Osteoblast (primary cell): ENCODE measurements at regions not wholly inside any gene's neighbourhood (a gene's known extent, or its start where the extent isn't known, plus 50 kb on each side); places are given as distances from the start of the nearest gene placed in this dataset.

Experiments used
- DNase-seq: peaks from one replicate; pipeline ENCODE4 v3.0.0; 2011; ENCODE audit warnings: low spot score, mixed read lengths; ENCODE audit not compliant: insufficient read length; ENCODE audit errors: missing footprints
- H2AFZ ChIP-seq: 2 replicates; pipeline ENCODE4 v1.6.0; 2011; ENCODE audit warnings: mild to moderate bottlenecking, low read length
- H3K27ac ChIP-seq: 2 replicates; pipeline ENCODE4 v1.5.1; 2011; ENCODE audit warnings: mild to moderate bottlenecking, low read depth, low read length, moderate library complexity
- H3K27me3 ChIP-seq: 2 replicates; pipeline ENCODE4 v1.6.0; 2012; ENCODE audit warnings: mild to moderate bottlenecking, control low read depth, inconsistent platforms, low read length, moderate library complexity; ENCODE audit not compliant: insufficient read depth
- H3K36me3 ChIP-seq: 2 replicates; pipeline ENCODE4 v1.5.1; 2011; ENCODE audit warnings: mild to moderate bottlenecking, low read length, control low read depth, moderate library complexity; ENCODE audit not compliant: insufficient read depth
- H3K4me1 ChIP-seq: 2 replicates; pipeline ENCODE4 v1.5.1; 2011; ENCODE audit warnings: mild to moderate bottlenecking, low read length, control low read depth, moderate library complexity; ENCODE audit not compliant: insufficient read depth
- H3K4me2 ChIP-seq: 2 replicates; pipeline ENCODE4 v1.6.0; 2011; ENCODE audit warnings: mild to moderate bottlenecking, low read length; ENCODE audit not compliant: insufficient read depth
- H3K4me3 ChIP-seq: fragments of 200-600 bp; sonication (generic); 3 replicates; pipeline ENCODE4 v1.5.1; 2012; ENCODE audit warnings: mild to moderate bottlenecking, low read length, inconsistent platforms; ENCODE audit not compliant: insufficient read depth
- H3K79me2 ChIP-seq: 2 replicates; pipeline ENCODE4 v1.6.0; 2012; ENCODE audit warnings: mild to moderate bottlenecking, low read length, control low read depth, inconsistent platforms; ENCODE audit not compliant: insufficient read depth
- H3K9me3 ChIP-seq: 2 replicates; pipeline ENCODE4 v1.5.1; 2011; ENCODE audit warnings: low read depth, low read length, control low read depth
- H4K20me1 ChIP-seq: 2 replicates; pipeline ENCODE4 v1.6.0; 2012; ENCODE audit warnings: mild to moderate bottlenecking, low read length, control low read depth; ENCODE audit not compliant: insufficient read depth
- CTCF ChIP-seq: IDR thresholded peaks from 2 replicates; pipeline ENCODE4 v1.5.1; 2011; ENCODE audit warnings: mild to moderate bottlenecking, low read depth, low read length, moderate library complexity; ENCODE audit errors: extremely low read depth

- Histone ChIP-seq H2AFZ (no peak overlapping the region), H3K27me3 (no peaks in the 10 kb centered on the region), H3K9me3 (no peaks in the 10 kb centered on the region), H3K79me2 (no peaks in the 10 kb centered on the region), H3K4me1 (no peaks in the 10 kb centered on the region), H3K27ac (no peak overlapping the region), H4K20me1 (no peaks in the 10 kb centered on the region), H3K4me3 (no peak overlapping the region), H3K36me3 (no peaks in the 10 kb centered on the region), H3K4me2 (no peak overlapping the region)
- no peak for DNase-seq
- no peak for TF ChIP-seq CTCF
Observed at GRCh38 chr2:14827226-14828023, 194.9 kb downstream of the LRATD1 start.

- Histone ChIP-seq H4K20me1 (no peaks in the 10 kb centered on the region), H3K27me3 (no peaks in the 10 kb centered on the region), H3K4me2 (no peak overlapping the region), H3K79me2 (no peaks in the 10 kb centered on the region), H3K36me3 (no peaks in the 10 kb centered on the region), H3K27ac (no peak overlapping the region), H3K4me3 (no peak overlapping the region), H3K9me3 (no peaks in the 10 kb centered on the region), H2AFZ (no peak overlapping the region), H3K4me1 (no peaks in the 10 kb centered on the region)
- no peak for DNase-seq
- no peak for TF ChIP-seq CTCF
Observed at GRCh38 chr2:14828223-14828622, 195.7 kb downstream of the LRATD1 start.

GRCh38 chr2:14828968-14829367, 196.5 kb downstream of the LRATD1 start:
- Histone ChIP-seq H3K27me3 (no peaks in the 10 kb centered on the region), H3K27ac (no peak overlapping the region), H3K4me2 (no peak overlapping the region), H3K36me3 (no peaks in the 10 kb centered on the region), H2AFZ (no peak overlapping the region), H3K4me3 (no peak overlapping the region), H3K79me2 (no peaks in the 10 kb centered on the region), H3K9me3 (no peaks in the 10 kb centered on the region), H4K20me1 (no peaks in the 10 kb centered on the region), H3K4me1 (no peaks in the 10 kb centered on the region)
- DNase-seq, result no peak
- TF ChIP-seq CTCF, result no peak

GRCh38 chr2:14831458-14831857, 198.9 kb downstream of the LRATD1 start:
- Histone ChIP-seq H3K79me2 (no peaks in the 10 kb centered on the region), H3K27ac (no peak overlapping the region), H3K4me2 (no peak overlapping the region), H4K20me1 (no peaks in the 10 kb centered on the region), H3K4me3 (no peak overlapping the region), H3K9me3 (no peaks in the 10 kb centered on the region), H3K4me1 (no peaks in the 10 kb centered on the region), H2AFZ (no peak overlapping the region), H3K36me3 (no peaks in the 10 kb centered on the region), H3K27me3 (no peaks in the 10 kb centered on the region)
- no peak for TF ChIP-seq CTCF
- DNase-seq, result no peak
